Naive thymus-derived CD4-positive, alpha-beta T cell (primary cell): ENCODE measurements at regions not wholly inside any gene's neighbourhood (a gene's known extent, or its start where the extent isn't known, plus 50 kb on each side); places are given as distances from the start of the nearest gene placed in this dataset.

Experiments used
- ATAC-seq: fragments of 150-1000 bp; cut with Tn5 transposase; 2 replicates; pipeline ENCODE4 v1.10.0; 2021; ENCODE audit warnings: mild to moderate bottlenecking, moderate library complexity
- CTCF ChIA-PET: fragments of 350-600 bp; sonication (Branson Sonifier 250); formaldehyde crosslinking; loops from one replicate; lab custom pipeline; 2021; ENCODE audit warnings: antibody characterized with exemption; lab: Charles Lee
- POLR2A ChIA-PET: fragments of 350-600 bp; sonication (Branson Sonifier 250); formaldehyde crosslinking; loops from one replicate; lab custom pipeline; 2021; ENCODE audit warnings: antibody characterized with exemption, inconsistent platforms; lab: Charles Lee
- DNase-seq, 9 donors: peaks; one replicate each; pipeline versions ENCODE4 v3.0.0 to v3.0.0-alpha.2; 2020 to 2022; ENCODE audit warnings: mixed read lengths in 1 of 9
- H3K27ac ChIP-seq: one replicate; pipeline ENCODE4 v1.7.0; 2013; ENCODE audit warnings: mild to moderate bottlenecking, low read depth, low read length, moderate library complexity
- H3K27me3 ChIP-seq, 2 donors: one replicate each; pipeline ENCODE4 v1.7.0; 2013; ENCODE audit warnings: low read length in 2 of 2, mild to moderate bottlenecking in 2 of 2, moderate library complexity in 2 of 2; ENCODE audit not compliant: control insufficient read depth in 2 of 2, insufficient read depth in 2 of 2
- H3K36me3 ChIP-seq, 3 experiments: 1 replicate in 2 of 3; 2 replicates in 1 of 3; pipeline ENCODE4 v1.7.0; 2013; ENCODE audit warnings: low read length in 3 of 3, mild to moderate bottlenecking in 3 of 3, moderate library complexity in 1 of 3; ENCODE audit not compliant: insufficient read depth in 3 of 3, control insufficient read depth in 2 of 3
- H3K4me1 ChIP-seq, 2 donors: one replicate each; pipeline ENCODE4 v1.7.0; 2013; ENCODE audit warnings: low read length in 2 of 2, mild to moderate bottlenecking in 2 of 2, moderate library complexity in 1 of 2; ENCODE audit not compliant: control insufficient read depth in 2 of 2, insufficient read depth in 2 of 2
- H3K4me3 ChIP-seq: 2 replicates; pipeline ENCODE4 v1.7.0; 2013; ENCODE audit warnings: mild to moderate bottlenecking, low read length
- H3K9me3 ChIP-seq, 3 experiments: 1 replicate in 2 of 3; 2 replicates in 1 of 3; pipeline ENCODE4 v1.7.0; 2013; ENCODE audit warnings: low read length in 3 of 3; ENCODE audit not compliant: control insufficient read depth in 2 of 3
- H3K27ac Mint-ChIP-seq, 9 donors: one replicate each; pipeline ENCODE4 v1.8.0; 2020 to 2022; ENCODE audit warnings: mixed read lengths in 9 of 9, mild to moderate bottlenecking in 8 of 9, moderate library complexity in 5 of 9, inconsistent platforms in 2 of 9
- H3K27me3 Mint-ChIP-seq, 5 donors: one replicate each; pipeline ENCODE4 v1.8.0; 2021 to 2022; ENCODE audit warnings: mixed read lengths in 5 of 5, mild to moderate bottlenecking in 1 of 5
- H3K36me3 Mint-ChIP-seq, 5 donors: one replicate each; pipeline ENCODE4 v1.8.0; 2020 to 2022; ENCODE audit warnings: mixed read lengths in 5 of 5, mild to moderate bottlenecking in 3 of 5, inconsistent platforms in 1 of 5
- H3K4me1 Mint-ChIP-seq, 7 donors: one replicate each; pipeline ENCODE4 v1.8.0; 2020 to 2022; ENCODE audit warnings: mixed read lengths in 7 of 7, mild to moderate bottlenecking in 3 of 7, inconsistent platforms in 1 of 7
- H3K4me3 Mint-ChIP-seq, 10 donors: one replicate each; pipeline ENCODE4 v1.8.0; 2020 to 2022; ENCODE audit warnings: mild to moderate bottlenecking in 10 of 10, mixed read lengths in 10 of 10, moderate library complexity in 6 of 10, inconsistent platforms in 2 of 10
- H3K9me3 Mint-ChIP-seq, 11 donors: one replicate each; pipeline ENCODE4 v1.8.0; 2020 to 2022; ENCODE audit warnings: mixed read lengths in 11 of 11, mild to moderate bottlenecking in 4 of 11, inconsistent platforms in 1 of 11, moderate library complexity in 1 of 11
- intact Hi-C, 2 donors: fragments of 100-400 bp; cut with micrococcal nuclease; formaldehyde crosslinking; loops; one replicate each; pipeline ENCODE4 v1.15.1; 2023

- no peak overlapping the region for H3K4me3 Mint-ChIP-seq
- ChIA-PET POLR2A (no interaction called here), CTCF (interaction anchor here (0.7 kb wide), 1 partner anchor 1869 kb away, joined by 4 read pairs; no protein-coding TSS in a partner anchor)
- H3K4me3 ChIP-seq, result no peak overlapping the region
- no peaks in the 10 kb centered on the region for H3K27me3 Mint-ChIP-seq
- no peaks in the 10 kb centered on the region for H3K27me3 ChIP-seq
- intact Hi-C loops, result no loop called here
- no peak overlapping the region for H3K27ac ChIP-seq
- no peak for DNase-seq
- ATAC-seq, result no peak
- H3K4me1 ChIP-seq, result no peaks in the 10 kb centered on the region
- H3K4me1 Mint-ChIP-seq, result no peaks in the 10 kb centered on the region
- H3K9me3 Mint-ChIP-seq, result peaks cover 0 to 45% (median 16%) of the 10 kb centered on the region in 11 donors
- no peaks in the 10 kb centered on the region for H3K36me3 Mint-ChIP-seq
- no peaks in the 10 kb centered on the region for H3K36me3 ChIP-seq
- no peak overlapping the region for H3K27ac Mint-ChIP-seq
- peaks cover 0 to 15% (median 5%) of the 10 kb centered on the region in 3 experiments for H3K9me3 ChIP-seq
Observed at GRCh38 chr5:24053737-24054136, 546.3 kb downstream of the PRDM9 start.

GRCh38 chr5:24059006-24059405 is 551.6 kb downstream of the PRDM9 start:
- H3K4me1 ChIP-seq, result no peaks in the 10 kb centered on the region
- POLR2A ChIA-PET, result no interaction called here

DNA sequence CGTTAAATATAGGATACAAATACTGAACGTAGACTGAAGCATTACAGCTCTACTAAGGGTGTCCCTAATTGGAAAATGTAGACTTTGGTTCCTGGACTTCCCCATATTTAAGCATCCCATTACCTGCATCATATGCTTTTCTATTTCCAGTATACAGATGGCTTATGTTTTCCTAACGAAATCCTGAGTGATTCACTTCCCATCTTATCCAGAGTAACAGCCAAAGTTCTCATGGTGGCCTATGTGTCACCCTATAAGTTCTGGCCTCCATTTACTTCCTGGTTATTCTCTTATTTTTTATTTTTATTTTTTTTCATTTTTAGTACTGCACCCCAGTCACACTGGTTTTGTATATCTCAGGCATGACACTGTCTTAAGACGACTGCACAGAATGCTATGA is 552.3 kb downstream of the PRDM9 start:
- POLR2A ChIA-PET, result no interaction called here
- Mint-ChIP-seq H3K4me1 (peaks cover 0 to 2% (median 0%) of the 10 kb centered on the region in 7 donors), H3K27ac (no peak overlapping the region), H3K27me3 (no peaks in the 10 kb centered on the region), H3K4me3 (no peak overlapping the region), H3K36me3 (no peaks in the 10 kb centered on the region), H3K9me3 (peaks cover 0 to 26% (median 7%) of the 10 kb centered on the region in 11 donors)
- Histone ChIP-seq H3K27ac (no peak overlapping the region), H3K9me3 (no peaks in the 10 kb centered on the region), H3K4me1 (no peaks in the 10 kb centered on the region), H3K4me3 (no peak overlapping the region), H3K36me3 (no peaks in the 10 kb centered on the region), H3K27me3 (no peaks in the 10 kb centered on the region)
- intact Hi-C loops, result no loop called here
- ATAC-seq (no peak), DNase-seq (no peak)
- CTCF ChIA-PET, result no interaction called here

More at GRCh38 chr5:24059006-24059405, 551.6 kb downstream of the PRDM9 start:
- intact Hi-C loops, result no loop called here
- Histone ChIP-seq H3K36me3 (no peaks in the 10 kb centered on the region), H3K9me3 (no peaks in the 10 kb centered on the region), H3K4me3 (no peak overlapping the region), H3K27me3 (no peaks in the 10 kb centered on the region), H3K27ac (no peak overlapping the region)
- H3K4me1 Mint-ChIP-seq, result peaks cover 0 to 2% (median 0%) of the 10 kb centered on the region in 7 donors
- H3K36me3 Mint-ChIP-seq, result no peaks in the 10 kb centered on the region
- peaks cover 0 to 27% (median 7%) of the 10 kb centered on the region in 11 donors for H3K9me3 Mint-ChIP-seq
- CTCF ChIA-PET, result no interaction called here
- no peak overlapping the region for H3K4me3 Mint-ChIP-seq
- no peak for DNase-seq
- H3K27me3 Mint-ChIP-seq, result no peaks in the 10 kb centered on the region
- no peak for ATAC-seq
- H3K27ac Mint-ChIP-seq, result no peak overlapping the region

- POLR2A ChIA-PET, result no interaction called here
- H3K4me3 ChIP-seq, result no peak overlapping the region
- intact Hi-C loops, result no loop called here
- H3K9me3 Mint-ChIP-seq, result peaks cover 2 to 20% (median 10%) of the 10 kb centered on the region in 11 donors
- H3K36me3 Mint-ChIP-seq, result no peaks in the 10 kb centered on the region
- H3K27me3 ChIP-seq, result no peaks in the 10 kb centered on the region
- ATAC-seq, result no peak
- H3K9me3 ChIP-seq, result no peaks in the 10 kb centered on the region
- H3K36me3 ChIP-seq, result no peaks in the 10 kb centered on the region
- no peak overlapping the region for H3K4me3 Mint-ChIP-seq
- CTCF ChIA-PET, result no interaction called here
- H3K4me1 ChIP-seq, result no peaks in the 10 kb centered on the region
- H3K27ac Mint-ChIP-seq, result no peak overlapping the region
- H3K27me3 Mint-ChIP-seq, result no peaks in the 10 kb centered on the region
- DNase-seq, result no peak
- peaks cover 0 to 2% (median 0%) of the 10 kb centered on the region in 7 donors for H3K4me1 Mint-ChIP-seq
- no peak overlapping the region for H3K27ac ChIP-seq
Observed at GRCh38 chr5:24065779-24066178, 558.4 kb downstream of the PRDM9 start.

DNA sequence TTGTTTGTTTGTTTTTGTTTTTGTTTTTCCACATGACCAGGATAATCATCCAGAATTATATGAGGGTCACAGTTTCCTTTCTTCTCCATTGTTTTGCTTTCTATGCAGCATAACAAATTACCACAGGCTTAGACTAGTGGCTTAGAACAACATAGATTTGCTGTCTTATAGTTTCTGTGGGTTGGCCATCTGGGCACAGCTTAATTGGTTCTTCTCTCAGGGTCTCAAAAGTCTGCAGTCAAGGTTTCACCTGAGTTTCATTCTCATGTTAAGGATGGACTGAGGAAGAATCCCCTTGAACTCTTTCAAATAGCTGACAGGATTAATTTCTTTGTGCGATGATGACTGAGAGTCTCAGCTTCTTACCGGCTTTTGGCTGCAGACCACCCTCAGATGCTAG is 559.8 kb downstream of the PRDM9 start:
- intact Hi-C loops, result no loop called here

GRCh38 chr5:24068524-24068923 is 561.1 kb downstream of the PRDM9 start:
- Histone ChIP-seq H3K4me1 (no peaks in the 10 kb centered on the region), H3K27ac (no peak overlapping the region), H3K36me3 (no peaks in the 10 kb centered on the region), H3K4me3 (no peak overlapping the region), H3K27me3 (no peaks in the 10 kb centered on the region), H3K9me3 (no peaks in the 10 kb centered on the region)
- ATAC-seq (no peak), DNase-seq (no peak)
- POLR2A ChIA-PET, result no interaction called here
- H3K9me3 Mint-ChIP-seq, result peaks cover 0 to 23% (median 12%) of the 10 kb centered on the region in 11 donors
- no peaks in the 10 kb centered on the region for H3K27me3 Mint-ChIP-seq
- no peak overlapping the region for H3K4me3 Mint-ChIP-seq
- H3K4me1 Mint-ChIP-seq, result no peaks in the 10 kb centered on the region
- H3K36me3 Mint-ChIP-seq, result no peaks in the 10 kb centered on the region
- CTCF ChIA-PET, result no interaction called here
- H3K27ac Mint-ChIP-seq, result no peak overlapping the region
- intact Hi-C loops, result no loop called here

More for the DNA sequence above, 559.8 kb downstream of the PRDM9 start:
- DNase-seq, result no peak
- Mint-ChIP-seq H3K27ac (no peak overlapping the region), H3K27me3 (no peaks in the 10 kb centered on the region), H3K4me1 (no peaks in the 10 kb centered on the region), H3K9me3 (peaks cover 0 to 23% (median 10%) of the 10 kb centered on the region in 11 donors), H3K4me3 (no peak overlapping the region), H3K36me3 (no peaks in the 10 kb centered on the region)
- Histone ChIP-seq H3K4me1 (no peaks in the 10 kb centered on the region), H3K4me3 (no peak overlapping the region), H3K9me3 (no peaks in the 10 kb centered on the region), H3K27me3 (no peaks in the 10 kb centered on the region), H3K27ac (no peak overlapping the region), H3K36me3 (no peaks in the 10 kb centered on the region)
- ChIA-PET POLR2A (no interaction called here), CTCF (no interaction called here)
- ATAC-seq, result no peak

DNA sequence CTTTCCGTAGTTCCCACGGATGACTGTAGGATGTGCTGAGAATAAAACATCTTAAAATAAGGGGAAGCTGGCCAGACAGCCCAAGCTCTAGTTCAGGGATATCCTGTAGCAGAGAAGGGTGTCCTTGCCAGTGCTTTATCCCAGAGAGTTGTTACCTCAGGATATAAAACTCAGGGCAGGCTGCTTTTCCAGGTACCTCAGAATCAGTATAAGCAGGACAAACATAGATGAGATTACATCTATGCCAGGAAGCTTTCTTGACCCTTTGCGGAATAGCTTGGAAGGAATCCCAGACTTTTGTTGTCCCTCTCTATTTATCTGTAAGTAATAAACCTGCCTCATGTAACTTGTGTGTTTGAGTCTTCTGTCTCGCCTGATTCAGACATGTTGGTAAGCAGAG is 565.7 kb downstream of the PRDM9 start:
- ChIA-PET CTCF (no interaction called here), POLR2A (no interaction called here)
- Mint-ChIP-seq H3K27me3 (no peaks in the 10 kb centered on the region), H3K4me1 (no peaks in the 10 kb centered on the region), H3K27ac (no peak overlapping the region), H3K36me3 (no peaks in the 10 kb centered on the region), H3K4me3 (no peak overlapping the region), H3K9me3 (peaks cover 1 to 29% (median 10%) of the 10 kb centered on the region in 11 donors)
- no peak for ATAC-seq
- Histone ChIP-seq H3K9me3 (no peaks in the 10 kb centered on the region), H3K27ac (no peak overlapping the region), H3K36me3 (no peaks in the 10 kb centered on the region), H3K4me1 (no peaks in the 10 kb centered on the region), H3K4me3 (no peak overlapping the region), H3K27me3 (no peaks in the 10 kb centered on the region)
- no peak for DNase-seq
- intact Hi-C loops, result no loop called here
